Endothelial cell of umbilical vein (primary cell): ENCODE measurements at regions not wholly inside any gene's neighbourhood (a gene's known extent, or its start where the extent isn't known, plus 50 kb on each side); places are given as distances from the start of the nearest gene placed in this dataset.

Source experiments
- BruUV-seq: library from RNA; stranded (reverse); fragments of 400-500 nt; replicated peaks from 2 replicates; lab custom pipeline; 2021; lab: Mats Ljungman, UMichigan
- CTCF ChIA-PET: fragments of 300-600, 350-600 bp; sonication (Branson Sonifier 250); formaldehyde crosslinking; loops from one replicate; lab custom pipeline; 2021; ENCODE audit warnings: antibody characterized with exemption, inconsistent platforms; lab: Charles Lee
- POLR2A ChIA-PET: fragments of 300-600, 350-600 bp; sonication (Branson Sonifier 250); formaldehyde crosslinking; loops from one replicate; lab custom pipeline; 2021; ENCODE audit warnings: antibody characterized with exemption, inconsistent platforms; lab: Charles Lee
- DNase-seq: peaks from one replicate; pipeline ENCODE4 v3.0.0-alpha.2; 2011; ENCODE audit warnings: low read depth, low spot score
- FAIRE-seq: peaks from 2 replicates; lab custom pipeline; 2011; peaks lifted over from hg19 to GRCh38; lab: Jason Lieb, UNC
- H2AFZ ChIP-seq: 2 replicates; pipeline ENCODE4 v1.6.0; 2012; ENCODE audit warnings: low read depth, low read length, control low read depth, inconsistent platforms
- H3K27ac ChIP-seq: 2 replicates; pipeline ENCODE4 v1.5.1; 2011; ENCODE audit warnings: low read depth, mild to moderate bottlenecking, control low read depth, low read length, moderate library complexity; ENCODE audit not compliant: insufficient read depth
- H3K27me3 ChIP-seq, 2 experiments: 2 replicates each; pipeline versions ENCODE4 v1.6.0 to v1.6.1; 2011; ENCODE audit warnings: low read length in 2 of 2, mixed read lengths in 1 of 2; ENCODE audit not compliant: control insufficient read depth in 2 of 2, insufficient read depth in 2 of 2
- H3K36me3 ChIP-seq, 2 experiments: 2 replicates in 1 of 2; 3 replicates in 1 of 2; pipeline ENCODE4 v1.5.1; 2011; ENCODE audit warnings: low read length in 2 of 2, mild to moderate bottlenecking in 1 of 2, moderate library complexity in 1 of 2; ENCODE audit not compliant: control insufficient read depth in 2 of 2, insufficient read depth in 2 of 2; ENCODE audit errors: extremely low read depth in 1 of 2
- H3K4me1 ChIP-seq: 3 replicates; pipeline ENCODE4 v1.5.1; 2011; ENCODE audit warnings: mild to moderate bottlenecking, low read length; ENCODE audit not compliant: control insufficient read depth, insufficient read depth; ENCODE audit errors: extremely low read depth
- H3K4me2 ChIP-seq: 2 replicates; pipeline ENCODE4 v1.6.1; 2011; ENCODE audit warnings: low read length, control low read depth, mixed read lengths; ENCODE audit not compliant: insufficient read depth
- H3K4me3 ChIP-seq, 3 experiments: fragments of 200-600 bp in 1 of 3; sonication (generic), shearing (Covaris generic) in 1 of 3; replicated peaks in 1 of 3; 2 replicates each; pipeline ENCODE4 v1.5.1; 2011 to 2016; ENCODE audit warnings: control low read depth in 3 of 3, low read length in 3 of 3, mild to moderate bottlenecking in 2 of 3, inconsistent platforms in 1 of 3, low read depth in 1 of 3, moderate library complexity in 1 of 3; ENCODE audit not compliant: insufficient read depth in 1 of 3
- H3K79me2 ChIP-seq: 2 replicates; pipeline ENCODE4 v1.6.0; 2012; ENCODE audit warnings: low read length, inconsistent platforms; ENCODE audit not compliant: control insufficient read depth, insufficient read depth
- H3K9ac ChIP-seq: replicated peaks from 2 replicates; pipeline ENCODE3; 2011; ENCODE audit warnings: low read length, control low read depth; ENCODE audit not compliant: insufficient read depth; ENCODE audit errors: extremely low read depth
- H3K9me1 ChIP-seq: replicated peaks from 3 replicates; pipeline ENCODE4 v1.6.0; 2011; ENCODE audit warnings: mild to moderate bottlenecking, low read length; ENCODE audit not compliant: control insufficient read depth, insufficient read depth; ENCODE audit errors: extremely low read depth
- H3K9me3 ChIP-seq: replicated peaks from 2 replicates; pipeline ENCODE4 v1.5.1; 2012; ENCODE audit warnings: low read length, inconsistent platforms; ENCODE audit not compliant: control insufficient read depth, insufficient read depth
- H4K20me1 ChIP-seq: replicated peaks from 2 replicates; pipeline ENCODE3; 2011; ENCODE audit warnings: mild to moderate bottlenecking, low read length; ENCODE audit not compliant: control insufficient read depth, insufficient read depth; ENCODE audit errors: extremely low read depth
- EZH2 ChIP-seq: IDR thresholded peaks from 2 replicates; pipeline ENCODE4 v1.6.1; 2012; ENCODE audit warnings: borderline replicate concordance, low read depth, mild to moderate bottlenecking, moderate library complexity, low read length, inconsistent platforms; ENCODE audit not compliant: severe bottlenecking
- FOS ChIP-seq: IDR thresholded peaks from 2 replicates; pipeline ENCODE4 v1.6.1; 2011; ENCODE audit warnings: mild to moderate bottlenecking, low read length, moderate library complexity, borderline replicate concordance; ENCODE audit not compliant: insufficient read depth
- GATA2 ChIP-seq: IDR thresholded peaks from 2 replicates; pipeline ENCODE4 v1.7.0; 2011; ENCODE audit warnings: low read depth, mild to moderate bottlenecking, moderate library complexity, mixed read lengths, low read length; ENCODE audit not compliant: insufficient read length, insufficient read depth
- JUN ChIP-seq: IDR thresholded peaks from 2 replicates; pipeline ENCODE4 v1.6.1; 2011; ENCODE audit warnings: borderline replicate concordance, low read depth; ENCODE audit not compliant: insufficient read length, insufficient read depth
- MYC ChIP-seq: IDR thresholded peaks from one replicate; pipeline ENCODE4 v1.6.1; 2011; ENCODE audit warnings: mild to moderate bottlenecking, low read depth, low read length
- POLR2A ChIP-seq: IDR thresholded peaks from 2 replicates; pipeline ENCODE4 v1.6.1; 2012; ENCODE audit warnings: low read depth, mild to moderate bottlenecking, control low read depth, low read length
- POLR2AphosphoS5 ChIP-seq: IDR thresholded peaks from 2 replicates; pipeline ENCODE4 v1.6.1; 2012; ENCODE audit warnings: low read depth, mild to moderate bottlenecking, control low read depth, low read length, moderate library complexity; ENCODE audit not compliant: insufficient read depth
- dilution Hi-C: fragments of 300-500 bp; cut with MboI; formaldehyde crosslinking; loops from one replicate; pipeline ENCODE4 v1.15.0; 2019; ENCODE audit warnings: low sequenced_read_pairs; ENCODE audit not compliant: extremely low pct_ligation_motif_present
- intact Hi-C: fragments of 100-400 bp; cut with micrococcal nuclease; formaldehyde crosslinking; loops from one replicate; pipeline ENCODE4 v1.10.0; 2022
- TF ChIP-seq, protein P1 (sequence below), 2 donors: IDR thresholded peaks; 1 replicate in 1 of 2; 2 replicates in 1 of 2; pipeline ENCODE4 v1.5.1; 2011; ENCODE audit warnings: low read length in 2 of 2, mild to moderate bottlenecking in 2 of 2, moderate library complexity in 2 of 2, control low read depth in 1 of 2, inconsistent platforms in 1 of 2, low read depth in 1 of 2; ENCODE audit not compliant: insufficient read depth in 1 of 2; ENCODE audit errors: extremely low read depth in 1 of 2
- TF ChIP-seq, protein P2 (sequence below): IDR thresholded peaks from 2 replicates; pipeline ENCODE4 v1.6.1; 2011; ENCODE audit not compliant: insufficient read depth, insufficient read length

DNA sequence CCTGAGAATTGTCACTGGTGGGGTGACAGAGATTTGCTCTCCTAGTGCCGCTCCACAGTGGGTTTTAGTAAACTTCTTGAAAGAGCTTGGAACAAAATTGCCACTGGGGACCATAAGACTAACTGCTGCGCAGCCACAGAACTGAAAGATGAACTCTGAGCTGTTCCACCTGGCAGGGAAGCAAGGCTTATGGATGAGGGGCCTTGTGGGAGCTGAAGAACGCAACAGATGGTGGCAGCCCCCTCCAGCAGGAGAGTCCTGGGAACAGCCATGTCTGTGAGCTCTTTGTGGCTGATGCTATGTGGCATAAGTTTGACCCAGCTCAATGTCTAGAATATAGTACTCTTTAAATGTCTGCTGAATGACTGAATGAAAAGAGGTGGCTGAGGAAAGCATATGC lies 66.8 kb upstream of the C2CD4B start:
- no TSS peak for BruUV-seq
- Histone ChIP-seq H3K9me1 (no peaks in the 10 kb centered on the region), H3K4me2 (no peak overlapping the region), H3K4me1 (no peaks in the 10 kb centered on the region), H4K20me1 (no peaks in the 10 kb centered on the region), H2AFZ (no peak overlapping the region), H3K9ac (no peak overlapping the region), H3K9me3 (no peaks in the 10 kb centered on the region), H3K27me3 (peaks cover 7 to 9% of the 10 kb centered on the region in 2 experiments), H3K79me2 (no peaks in the 10 kb centered on the region), H3K36me3 (no peaks in the 10 kb centered on the region), H3K27ac (no peak overlapping the region), H3K4me3 (no peak overlapping the region)
- TF ChIP-seq POLR2A (no peak), EZH2 (no peak), POLR2AphosphoS5 (no peak), MYC (no peak), GATA2 (no peak), FOS (no peak), JUN (no peak)
- TF ChIP-seq, protein P1, sequence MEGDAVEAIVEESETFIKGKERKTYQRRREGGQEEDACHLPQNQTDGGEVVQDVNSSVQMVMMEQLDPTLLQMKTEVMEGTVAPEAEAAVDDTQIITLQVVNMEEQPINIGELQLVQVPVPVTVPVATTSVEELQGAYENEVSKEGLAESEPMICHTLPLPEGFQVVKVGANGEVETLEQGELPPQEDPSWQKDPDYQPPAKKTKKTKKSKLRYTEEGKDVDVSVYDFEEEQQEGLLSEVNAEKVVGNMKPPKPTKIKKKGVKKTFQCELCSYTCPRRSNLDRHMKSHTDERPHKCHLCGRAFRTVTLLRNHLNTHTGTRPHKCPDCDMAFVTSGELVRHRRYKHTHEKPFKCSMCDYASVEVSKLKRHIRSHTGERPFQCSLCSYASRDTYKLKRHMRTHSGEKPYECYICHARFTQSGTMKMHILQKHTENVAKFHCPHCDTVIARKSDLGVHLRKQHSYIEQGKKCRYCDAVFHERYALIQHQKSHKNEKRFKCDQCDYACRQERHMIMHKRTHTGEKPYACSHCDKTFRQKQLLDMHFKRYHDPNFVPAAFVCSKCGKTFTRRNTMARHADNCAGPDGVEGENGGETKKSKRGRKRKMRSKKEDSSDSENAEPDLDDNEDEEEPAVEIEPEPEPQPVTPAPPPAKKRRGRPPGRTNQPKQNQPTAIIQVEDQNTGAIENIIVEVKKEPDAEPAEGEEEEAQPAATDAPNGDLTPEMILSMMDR (IDR thresholded peaks at IDR 0.05; ENCODE audit: extremely low read depth in 1 of 2, insufficient read depth in 1 of 2, low read depth in 1 of 2, low read length in 2 of 2): no peak
- TF ChIP-seq, protein P2, sequence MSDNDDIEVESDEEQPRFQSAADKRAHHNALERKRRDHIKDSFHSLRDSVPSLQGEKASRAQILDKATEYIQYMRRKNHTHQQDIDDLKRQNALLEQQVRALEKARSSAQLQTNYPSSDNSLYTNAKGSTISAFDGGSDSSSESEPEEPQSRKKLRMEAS: no peak
- dilution Hi-C loops: no loop called here
- CTCF ChIA-PET: interaction anchor here (1.9 kb wide), 1 partner anchor 9 kb away, joined by 5 read pairs; no protein-coding TSS in a partner anchor
- POLR2A ChIA-PET: no interaction called here
- no peak for DNase-seq
- intact Hi-C loops: no loop called here
- FAIRE-seq: no peak
